ENCODE measurements at regions not wholly inside any gene's neighbourhood (a gene's known extent, or its start where the extent isn't known, plus 50 kb on each side); places are given as distances from the start of the nearest gene placed in this dataset.

- H3K4me3 ChIP-seq (ENCODE audit: low read depth, low read length): no peak overlapping the region
- H3K4me3 Mint-ChIP-seq (ENCODE audit: unreplicated experiment): no peak overlapping the region
- H3K4me1 ChIP-seq: no peaks in the 10 kb centered on the region
- BruUV-seq (replicated peaks): no TSS peak
- H3K9me3 ChIP-seq: peaks cover 3% of the 10 kb centered on the region; the same call in 1 of the 2 replicates
- no peaks in the 10 kb centered on the region for H3K36me3 ChIP-seq (ENCODE audit: control insufficient read depth, insufficient read depth, low read length)
- H3K36me3 Mint-ChIP-seq (ENCODE audit: insufficient read depth, unreplicated experiment): no peaks in the 10 kb centered on the region
- intact Hi-C loops (cut with micrococcal nuclease; ENCODE audit: unreplicated experiment): no loop called here
- no peaks in the 10 kb centered on the region for H3K27me3 Mint-ChIP-seq (ENCODE audit: insufficient read depth, unreplicated experiment)
- peaks cover under 1% of the 10 kb centered on the region for H3K4me1 Mint-ChIP-seq (ENCODE audit: low read depth, unreplicated experiment)
- POLR2A ChIA-PET: no interaction called here
- CTCF ChIA-PET: no interaction called here
- no peak overlapping the region for H3K27ac Mint-ChIP-seq (ENCODE audit: unreplicated experiment)
- no peaks in the 10 kb centered on the region for H3K27me3 ChIP-seq (replicated peaks; ENCODE audit: control insufficient read depth, insufficient read depth, low read length)
- H3K9me3 Mint-ChIP-seq (ENCODE audit: unreplicated experiment): peaks cover 26% of the 10 kb centered on the region
- no peak for DNase-seq
- no peak for TF ChIP-seq CTCF (IDR thresholded peaks at IDR 0.05; ENCODE audit: insufficient read depth in 1 of 2, low read depth in 1 of 2, low read length in 1 of 2, severe bottlenecking in 1 of 2, unreplicated experiment in 1 of 2)
Measured at GRCh38 chr4:79673898-79674297, 265.9 kb upstream of the GK2 start.

- intact Hi-C loops (cut with micrococcal nuclease; ENCODE audit: unreplicated experiment): no loop called here
- H3K36me3 ChIP-seq (ENCODE audit: control insufficient read depth, insufficient read depth, low read length): no peaks in the 10 kb centered on the region
- ChIA-PET POLR2A (no interaction called here), CTCF (no interaction called here)
- H3K9me3 ChIP-seq: peaks cover 3% of the 10 kb centered on the region; the same call in 1 of the 2 replicates
- no peak for TF ChIP-seq CTCF (IDR thresholded peaks at IDR 0.05; ENCODE audit: insufficient read depth in 1 of 2, low read depth in 1 of 2, low read length in 1 of 2, severe bottlenecking in 1 of 2, unreplicated experiment in 1 of 2)
- no peak overlapping the region for H3K27ac Mint-ChIP-seq (ENCODE audit: unreplicated experiment)
- peaks cover 28% of the 10 kb centered on the region for H3K9me3 Mint-ChIP-seq (ENCODE audit: unreplicated experiment)
- BruUV-seq (replicated peaks): no TSS peak
- no peak for DNase-seq
- H3K27me3 Mint-ChIP-seq (ENCODE audit: insufficient read depth, unreplicated experiment): no peaks in the 10 kb centered on the region
- H3K4me1 Mint-ChIP-seq (ENCODE audit: low read depth, unreplicated experiment): no peaks in the 10 kb centered on the region
- H3K27me3 ChIP-seq (replicated peaks; ENCODE audit: control insufficient read depth, insufficient read depth, low read length): no peaks in the 10 kb centered on the region
- no peaks in the 10 kb centered on the region for H3K36me3 Mint-ChIP-seq (ENCODE audit: insufficient read depth, unreplicated experiment)
- no peaks in the 10 kb centered on the region for H3K4me1 ChIP-seq
- H3K4me3 ChIP-seq (ENCODE audit: low read depth, low read length): no peak overlapping the region
- no peak overlapping the region for H3K4me3 Mint-ChIP-seq (ENCODE audit: unreplicated experiment)
Measured at GRCh38 chr4:79673377-79673776, 265.3 kb upstream of the GK2 start.

GRCh38 chr4:79666875-79667274 is 258.8 kb upstream of the GK2 start:
- H3K27me3 Mint-ChIP-seq (ENCODE audit: insufficient read depth, unreplicated experiment): no peaks in the 10 kb centered on the region
- intact Hi-C loops (cut with micrococcal nuclease; ENCODE audit: unreplicated experiment): no loop called here
- H3K27ac Mint-ChIP-seq (ENCODE audit: unreplicated experiment): no peak overlapping the region
- H3K4me3 ChIP-seq (ENCODE audit: low read depth, low read length): no peak overlapping the region
- H3K4me1 ChIP-seq: no peaks in the 10 kb centered on the region
- no peaks in the 10 kb centered on the region for H3K4me1 Mint-ChIP-seq (ENCODE audit: low read depth, unreplicated experiment)
- H3K9me3 Mint-ChIP-seq (ENCODE audit: unreplicated experiment): peaks cover 28% of the 10 kb centered on the region
- H3K27me3 ChIP-seq (replicated peaks; ENCODE audit: control insufficient read depth, insufficient read depth, low read length): no peaks in the 10 kb centered on the region
- no peaks in the 10 kb centered on the region for H3K36me3 Mint-ChIP-seq (ENCODE audit: insufficient read depth, unreplicated experiment)
- POLR2A ChIA-PET: no interaction called here
- H3K36me3 ChIP-seq (ENCODE audit: control insufficient read depth, insufficient read depth, low read length): no peaks in the 10 kb centered on the region
- TF ChIP-seq CTCF (IDR thresholded peaks at IDR 0.05; ENCODE audit: insufficient read depth in 1 of 2, low read depth in 1 of 2, low read length in 1 of 2, severe bottlenecking in 1 of 2, unreplicated experiment in 1 of 2): no peak
- no TSS peak for BruUV-seq (replicated peaks)
- peaks cover 3% of the 10 kb centered on the region; the same call in 1 of the 2 replicates for H3K9me3 ChIP-seq
- DNase-seq: no peak
- H3K4me3 Mint-ChIP-seq (ENCODE audit: unreplicated experiment): no peak overlapping the region
- CTCF ChIA-PET: no interaction called here
